Ascending aorta (tissue), 2 donors: ENCODE measurements at regions not wholly inside any gene's neighbourhood (a gene's known extent, or its start where the extent isn't known, plus 50 kb on each side); places are given as distances from the start of the nearest gene placed in this dataset.

ENCODE experiments used
- DNase-seq, 2 donors: peaks; one replicate each; pipeline ENCODE4 v3.0.0-alpha.2; 2019; ENCODE audit warnings: low spot score in 2 of 2
- H3K27ac ChIP-seq, 2 donors: fragments of 200-600 bp; sonication (generic); one replicate each; pipeline ENCODE4 v1.5.1; 2016 to 2017; ENCODE audit warnings: mild to moderate bottlenecking in 1 of 2
- H3K27me3 ChIP-seq: fragments of 200-600 bp; sonication (generic); one replicate; pipeline ENCODE4 v1.5.1; 2017
- H3K36me3 ChIP-seq, 2 donors: fragments of 200-600 bp; sonication (generic); one replicate each; pipeline ENCODE4 v1.5.1; 2016
- H3K4me1 ChIP-seq, 2 donors: fragments of 200-600 bp; sonication (generic); one replicate each; pipeline ENCODE4 v1.5.1; 2016 to 2017; ENCODE audit warnings: mild to moderate bottlenecking in 1 of 2
- H3K4me3 ChIP-seq, 2 donors: fragments of 200-600 bp; sonication (generic); one replicate each; pipeline ENCODE4 v1.5.1; 2016 to 2017; ENCODE audit warnings: mild to moderate bottlenecking in 1 of 2
- H3K9me3 ChIP-seq, 2 donors: fragments of 200-600 bp; sonication (generic); one replicate each; pipeline ENCODE4 v1.5.1; 2016
- intact Hi-C: fragments of 100-400 bp; cut with DNase I; formaldehyde crosslinking; loops from one replicate; pipeline ENCODE4 v1.15.1; 2023
- TF ChIP-seq, protein P1 (sequence below), 3 experiments: fragments of 200-600 bp in 2 of 3; fragments of 450-650 bp in 1 of 3; sonication (generic) in 2 of 3; IDR thresholded peaks; one replicate each; pipeline ENCODE4 v1.5.1; 2016 to 2019; ENCODE audit warnings: antibody characterized with exemption in 3 of 3, mild to moderate bottlenecking in 1 of 3, moderate library complexity in 1 of 3

DNA sequence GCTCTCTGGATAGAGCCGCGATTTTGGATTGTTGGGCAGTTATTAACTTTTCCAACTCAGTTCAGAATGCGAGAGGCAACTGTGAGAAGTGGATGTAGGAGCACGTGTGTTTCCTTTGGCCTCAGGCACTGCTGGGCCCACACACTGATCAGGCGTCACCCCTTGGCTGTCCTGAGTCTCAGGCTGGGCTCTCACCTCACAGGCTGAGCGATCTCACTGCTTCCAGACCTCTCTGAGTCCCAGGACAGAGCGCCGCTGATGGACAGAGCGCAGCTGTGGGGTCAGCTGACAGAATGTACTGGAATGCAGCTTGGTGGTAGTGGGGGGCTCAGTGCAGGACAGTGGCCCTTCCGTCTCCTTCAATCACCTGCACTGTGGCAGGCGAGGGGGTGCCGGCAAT lies 516.2 kb downstream of the TBC1D22A start:
- TF ChIP-seq, protein P1, sequence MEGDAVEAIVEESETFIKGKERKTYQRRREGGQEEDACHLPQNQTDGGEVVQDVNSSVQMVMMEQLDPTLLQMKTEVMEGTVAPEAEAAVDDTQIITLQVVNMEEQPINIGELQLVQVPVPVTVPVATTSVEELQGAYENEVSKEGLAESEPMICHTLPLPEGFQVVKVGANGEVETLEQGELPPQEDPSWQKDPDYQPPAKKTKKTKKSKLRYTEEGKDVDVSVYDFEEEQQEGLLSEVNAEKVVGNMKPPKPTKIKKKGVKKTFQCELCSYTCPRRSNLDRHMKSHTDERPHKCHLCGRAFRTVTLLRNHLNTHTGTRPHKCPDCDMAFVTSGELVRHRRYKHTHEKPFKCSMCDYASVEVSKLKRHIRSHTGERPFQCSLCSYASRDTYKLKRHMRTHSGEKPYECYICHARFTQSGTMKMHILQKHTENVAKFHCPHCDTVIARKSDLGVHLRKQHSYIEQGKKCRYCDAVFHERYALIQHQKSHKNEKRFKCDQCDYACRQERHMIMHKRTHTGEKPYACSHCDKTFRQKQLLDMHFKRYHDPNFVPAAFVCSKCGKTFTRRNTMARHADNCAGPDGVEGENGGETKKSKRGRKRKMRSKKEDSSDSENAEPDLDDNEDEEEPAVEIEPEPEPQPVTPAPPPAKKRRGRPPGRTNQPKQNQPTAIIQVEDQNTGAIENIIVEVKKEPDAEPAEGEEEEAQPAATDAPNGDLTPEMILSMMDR (IDR thresholded peaks at IDR 0.05): no peak
- intact Hi-C loops: no loop called here
- Histone ChIP-seq H3K27ac (no peak overlapping the region), H3K36me3 (no peaks in the 10 kb centered on the region), H3K27me3 (no peaks in the 10 kb centered on the region), H3K4me1 (no peaks in the 10 kb centered on the region), H3K4me3 (no peak overlapping the region), H3K9me3 (no peaks in the 10 kb centered on the region)
- no peak for DNase-seq

DNA sequence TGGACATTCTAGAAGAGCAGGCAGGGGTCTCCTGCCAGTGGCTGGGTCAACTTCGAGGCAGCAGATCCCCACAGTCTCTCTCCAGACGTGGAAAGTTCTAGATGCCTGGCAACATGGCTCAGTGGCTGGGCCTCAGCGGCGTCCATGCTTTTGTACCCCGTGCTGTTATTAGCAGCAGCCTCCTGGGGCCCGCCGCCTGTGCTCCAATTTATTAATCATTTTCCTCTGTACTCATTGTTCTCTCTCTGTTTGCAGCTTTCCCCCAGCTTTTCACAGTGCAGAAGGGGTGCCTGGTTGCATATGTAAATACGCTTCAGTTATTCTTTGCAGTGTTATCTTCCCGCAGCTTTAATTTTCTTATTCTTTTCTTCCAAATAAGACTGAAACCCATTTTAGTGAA lies 515.1 kb downstream of the TBC1D22A start:
- Histone ChIP-seq H3K27ac (no peak overlapping the region), H3K9me3 (no peaks in the 10 kb centered on the region), H3K36me3 (no peaks in the 10 kb centered on the region), H3K4me3 (no peak overlapping the region), H3K4me1 (no peaks in the 10 kb centered on the region), H3K27me3 (no peaks in the 10 kb centered on the region)
- intact Hi-C loops: no loop called here
- TF ChIP-seq, protein P1 (IDR thresholded peaks at IDR 0.05): no peak
- DNase-seq: no peak

DNA sequence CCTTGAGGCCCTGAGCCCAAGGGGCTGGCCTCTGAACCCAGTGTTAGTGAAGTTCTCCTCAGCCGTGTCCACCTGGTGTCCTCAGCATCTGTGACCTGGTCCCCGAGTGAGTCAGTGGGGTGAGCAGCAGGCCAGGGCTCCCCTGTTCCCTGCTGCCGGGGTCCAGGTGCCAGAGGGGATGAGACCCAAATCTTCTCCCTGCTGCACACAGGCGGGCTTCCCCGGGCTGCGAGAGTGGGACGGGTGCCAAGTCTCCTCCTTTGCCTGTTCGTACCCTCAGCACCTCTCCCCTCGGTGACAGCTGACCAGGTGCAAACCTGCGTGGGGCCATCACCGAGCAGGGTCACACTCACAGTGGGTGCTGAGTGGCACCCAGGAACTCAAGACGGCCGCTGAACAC lies 514.5 kb downstream of the TBC1D22A start:
- Histone ChIP-seq H3K27ac (no peak overlapping the region), H3K27me3 (no peaks in the 10 kb centered on the region), H3K4me3 (no peak overlapping the region), H3K4me1 (no peaks in the 10 kb centered on the region), H3K36me3 (no peaks in the 10 kb centered on the region), H3K9me3 (no peaks in the 10 kb centered on the region)
- TF ChIP-seq, protein P1 (IDR thresholded peaks at IDR 0.05): no peak
- intact Hi-C loops: no loop called here
- DNase-seq: no peak

DNA sequence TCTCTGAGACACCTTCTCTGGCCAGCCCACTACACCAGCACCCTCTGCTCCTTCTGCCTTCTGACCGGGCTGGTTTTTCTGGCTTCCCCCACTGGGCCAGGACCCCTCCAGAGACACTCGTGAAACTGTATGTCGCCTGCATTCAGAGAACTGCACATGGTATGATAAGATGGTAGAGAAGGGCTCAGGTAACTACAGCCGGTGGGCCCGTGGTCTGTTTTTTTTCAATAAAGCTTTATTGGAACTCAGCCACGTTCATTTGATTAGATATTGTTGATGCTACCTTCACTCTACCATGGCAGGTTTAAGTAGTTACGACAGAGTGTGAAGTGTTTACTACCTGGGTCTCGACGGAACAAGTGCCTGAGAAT lies 514.0 kb downstream of the TBC1D22A start:
- Histone ChIP-seq H3K4me3 (no peak overlapping the region), H3K9me3 (no peaks in the 10 kb centered on the region), H3K27me3 (no peaks in the 10 kb centered on the region), H3K36me3 (no peaks in the 10 kb centered on the region), H3K4me1 (no peaks in the 10 kb centered on the region), H3K27ac (no peak overlapping the region)
- TF ChIP-seq, protein P1 (IDR thresholded peaks at IDR 0.05): no peak
- intact Hi-C loops: no loop called here
- DNase-seq: no peak

DNA sequence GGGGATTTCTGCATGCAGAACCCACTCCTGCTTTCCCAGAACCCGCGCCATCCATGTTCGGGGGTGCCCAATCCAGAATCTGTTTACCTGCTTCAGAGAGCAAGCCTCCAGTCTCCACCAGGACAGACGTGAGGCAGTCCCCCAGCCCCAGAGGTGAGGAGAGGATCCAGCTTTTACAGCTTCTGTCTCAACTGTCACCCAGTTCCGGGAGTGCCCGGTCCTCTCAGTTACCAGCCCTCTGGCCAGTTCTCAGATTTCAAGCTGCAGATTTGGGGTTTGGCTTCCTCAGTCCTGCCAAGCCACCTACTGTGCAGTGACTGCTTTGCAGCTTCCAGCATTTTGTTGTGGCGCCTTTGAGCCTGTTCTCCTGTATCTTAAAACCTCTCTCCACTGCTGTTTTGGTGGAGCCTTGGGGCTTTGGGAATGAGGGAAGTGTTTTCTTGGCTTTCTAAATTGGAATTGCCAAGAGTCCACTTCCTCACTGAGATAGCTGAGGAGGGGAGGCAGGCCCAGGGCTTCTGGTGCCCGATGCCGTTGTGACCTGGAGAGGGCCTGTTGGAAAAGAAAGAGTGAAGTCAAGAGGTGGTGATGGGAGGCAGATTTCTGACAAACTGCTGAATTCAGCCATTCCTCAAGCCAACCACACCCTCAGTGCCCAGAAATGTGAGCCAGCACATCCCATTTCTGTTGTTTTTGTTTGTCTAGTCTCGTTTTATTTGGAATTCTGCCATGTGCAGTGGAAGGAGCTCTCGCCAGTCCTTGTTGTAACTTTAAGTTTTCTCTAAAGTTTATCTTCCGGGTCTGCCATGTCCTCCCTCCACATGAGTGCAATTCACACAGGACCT lies 513.4 kb downstream of the TBC1D22A start:
- TF ChIP-seq, protein P1 (IDR thresholded peaks at IDR 0.05): no peak
- Histone ChIP-seq H3K27ac (no peak overlapping the region), H3K4me3 (no peak overlapping the region), H3K36me3 (no peaks in the 10 kb centered on the region), H3K27me3 (no peaks in the 10 kb centered on the region), H3K4me1 (no peaks in the 10 kb centered on the region), H3K9me3 (peaks cover 0 to under 1% of the 10 kb centered on the region in 2 donors)
- no peak for DNase-seq
- intact Hi-C loops: no loop called here
